Lung (tissue), 11 donors: ENCODE measurements at regions not wholly inside any gene's neighbourhood (a gene's known extent, or its start where the extent isn't known, plus 50 kb on each side); places are given as distances from the start of the nearest gene placed in this dataset.

Experiments used
- ATAC-seq: fragments of 200-7000 bp; cut with Tn5 transposase; one replicate; pipeline ENCODE4 v1.9.1; 2020; ENCODE audit warnings: moderate number of reproducible peaks; ENCODE audit not compliant: insufficient read depth, low FRiP score
- DNase-seq, 3 donors: peaks; one replicate each; pipeline ENCODE4 v3.0.0-alpha.2; 2013 to 2017
- H3K27ac ChIP-seq, 2 donors: one replicate each; pipeline ENCODE4 v1.5.1; 2013; ENCODE audit warnings: mild to moderate bottlenecking in 2 of 2, moderate library complexity in 2 of 2, control low read depth in 1 of 2, inconsistent platforms in 1 of 2, low read depth in 1 of 2, low read length in 1 of 2
- H3K27me3 ChIP-seq, 3 donors: one replicate each; pipeline ENCODE4 v1.5.1; 2013; ENCODE audit warnings: low read length in 2 of 3; ENCODE audit not compliant: control insufficient read depth in 3 of 3, insufficient read depth in 3 of 3
- H3K36me3 ChIP-seq, 4 donors: one replicate each; pipeline ENCODE4 v1.5.1; 2013; ENCODE audit warnings: low read length in 4 of 4, mild to moderate bottlenecking in 1 of 4, moderate library complexity in 1 of 4; ENCODE audit not compliant: control insufficient read depth in 4 of 4, insufficient read depth in 4 of 4
- H3K4me1 ChIP-seq, 5 donors: one replicate each; pipeline ENCODE4 v1.5.1; 2013; ENCODE audit warnings: low read length in 5 of 5, mild to moderate bottlenecking in 2 of 5, moderate library complexity in 1 of 5; ENCODE audit not compliant: control insufficient read depth in 5 of 5, insufficient read depth in 5 of 5
- H3K4me3 ChIP-seq: one replicate; pipeline ENCODE4 v1.5.1; 2013; ENCODE audit warnings: mild to moderate bottlenecking, control low read depth, moderate library complexity
- H3K9ac ChIP-seq, 2 donors: one replicate each; pipeline ENCODE4 v1.5.1; 2013; ENCODE audit warnings: low read length in 2 of 2, control low read depth in 1 of 2; ENCODE audit not compliant: insufficient read depth in 1 of 2
- H3K9me3 ChIP-seq, 4 donors: one replicate each; pipeline ENCODE4 v1.5.1; 2013; ENCODE audit warnings: low read length in 3 of 4, mild to moderate bottlenecking in 1 of 4, moderate library complexity in 1 of 4; ENCODE audit not compliant: control insufficient read depth in 4 of 4, insufficient read depth in 3 of 4
- WGBS, 2 donors: extraction: QIAGEN DNeasy Blood & Tissue Kit; methylation state at CpG; one replicate each; pipeline ENCODE4 v1.1.7; 2013; 5-methylcytosine and 5-hydroxymethylcytosine counted together
- TF ChIP-seq, protein P1 (sequence below): IDR thresholded peaks from 2 replicates; pipeline ENCODE4 v1.5.1; 2012; ENCODE audit warnings: mild to moderate bottlenecking; ENCODE audit errors: control extremely low read depth, extremely low read depth
- donor health status: control.
- donor health status: control.
- donor health status: Bipolar disorder and iron deficiency.
- donor health status: healthy.
- donor health status: DM: yes; HTN: yes; CAD: no.

GRCh38 chr11:15800111-15800800 lies 556.1 kb downstream of the SOX6 start:
- ATAC-seq, result peak; percentile 44
- TF ChIP-seq, protein P1, sequence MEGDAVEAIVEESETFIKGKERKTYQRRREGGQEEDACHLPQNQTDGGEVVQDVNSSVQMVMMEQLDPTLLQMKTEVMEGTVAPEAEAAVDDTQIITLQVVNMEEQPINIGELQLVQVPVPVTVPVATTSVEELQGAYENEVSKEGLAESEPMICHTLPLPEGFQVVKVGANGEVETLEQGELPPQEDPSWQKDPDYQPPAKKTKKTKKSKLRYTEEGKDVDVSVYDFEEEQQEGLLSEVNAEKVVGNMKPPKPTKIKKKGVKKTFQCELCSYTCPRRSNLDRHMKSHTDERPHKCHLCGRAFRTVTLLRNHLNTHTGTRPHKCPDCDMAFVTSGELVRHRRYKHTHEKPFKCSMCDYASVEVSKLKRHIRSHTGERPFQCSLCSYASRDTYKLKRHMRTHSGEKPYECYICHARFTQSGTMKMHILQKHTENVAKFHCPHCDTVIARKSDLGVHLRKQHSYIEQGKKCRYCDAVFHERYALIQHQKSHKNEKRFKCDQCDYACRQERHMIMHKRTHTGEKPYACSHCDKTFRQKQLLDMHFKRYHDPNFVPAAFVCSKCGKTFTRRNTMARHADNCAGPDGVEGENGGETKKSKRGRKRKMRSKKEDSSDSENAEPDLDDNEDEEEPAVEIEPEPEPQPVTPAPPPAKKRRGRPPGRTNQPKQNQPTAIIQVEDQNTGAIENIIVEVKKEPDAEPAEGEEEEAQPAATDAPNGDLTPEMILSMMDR, result no peak

DNA sequence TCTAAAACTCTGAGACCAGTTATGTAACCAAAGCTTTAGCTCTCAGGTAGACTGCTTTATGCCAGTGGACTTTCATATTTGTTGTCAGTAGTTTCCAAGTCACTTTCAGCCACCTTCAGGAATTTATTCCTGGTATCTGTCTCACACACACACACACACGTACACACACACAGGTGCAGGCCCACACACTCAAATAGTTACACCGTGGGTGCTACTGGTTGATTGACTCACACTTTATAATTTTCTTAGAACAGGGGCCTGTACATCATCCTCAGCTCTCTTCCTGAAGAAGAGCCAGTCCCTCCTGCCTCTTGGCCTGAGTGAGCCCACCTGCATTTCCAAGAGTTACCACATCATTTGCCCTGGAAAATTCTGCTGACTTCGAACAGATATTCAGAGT lies 555.2 kb downstream of the SOX6 start:
- Histone ChIP-seq H3K36me3 (no peaks in the 10 kb centered on the region), H3K9me3 (no peaks in the 10 kb centered on the region), H3K27ac (no peak overlapping the region), H3K27me3 (no peaks in the 10 kb centered on the region), H3K9ac (no peak overlapping the region), H3K4me1 (peaks cover 0 to 3% (median 0%) of the 10 kb centered on the region in 5 donors), H3K4me3 (no peak overlapping the region)
- TF ChIP-seq, protein P1, result no peak
- ATAC-seq (no peak), DNase-seq (no peak)
- 86 to 90% methylated on average over 3 of the region's 3 CpGs for WGBS, 2 donors

More at GRCh38 chr11:15800111-15800800, 556.1 kb downstream of the SOX6 start:
- peak in 1 of 3 donors; percentile 41 for DNase-seq
- Histone ChIP-seq H3K9me3 (no peaks in the 10 kb centered on the region), H3K27me3 (no peaks in the 10 kb centered on the region), H3K4me1 (peaks cover 0 to 3% (median 0%) of the 10 kb centered on the region in 5 donors), H3K36me3 (no peaks in the 10 kb centered on the region), H3K27ac (peak overlapping the region in 1 of 2 donors; percentile 72), H3K9ac (no peak overlapping the region), H3K4me3 (no peak overlapping the region)
- 34 to 51% methylated on average over 4 of the region's 4 CpGs for WGBS, 2 donors

DNA sequence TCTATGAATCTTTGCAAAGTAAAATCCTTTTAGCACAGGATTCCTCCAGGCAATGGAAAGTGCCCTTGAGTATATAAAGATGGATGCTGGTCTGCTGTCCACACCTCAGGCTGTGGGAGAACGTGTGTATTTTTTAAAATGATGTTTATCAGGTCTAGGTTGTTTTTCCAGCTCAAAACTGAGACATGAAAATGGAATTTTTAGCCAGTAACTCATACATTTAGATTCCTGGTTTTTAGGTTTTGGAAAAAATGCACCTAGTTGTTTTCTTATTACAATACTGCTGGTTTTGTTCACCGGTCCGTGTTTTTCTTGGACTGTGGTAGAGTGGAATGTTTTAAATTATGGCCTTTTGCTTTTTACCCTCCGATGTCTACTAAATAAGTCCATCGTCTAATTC lies 554.7 kb downstream of the SOX6 start:
- DNase-seq (no peak), ATAC-seq (no peak)
- 83 to 94% methylated on average over 5 of the region's 5 CpGs for WGBS, 2 donors
- no peaks in the 10 kb centered on the region for H3K27me3 ChIP-seq
- H3K9ac ChIP-seq, result no peak overlapping the region
- TF ChIP-seq, protein P1, result no peak
- no peak overlapping the region for H3K4me3 ChIP-seq
- peaks cover 0 to 3% (median 0%) of the 10 kb centered on the region in 5 donors for H3K4me1 ChIP-seq
- no peak overlapping the region for H3K27ac ChIP-seq
- no peaks in the 10 kb centered on the region for H3K36me3 ChIP-seq
- no peaks in the 10 kb centered on the region for H3K9me3 ChIP-seq
